HEK293 (cell line): ENCODE measurements at regions not wholly inside any gene's neighbourhood (a gene's known extent, or its start where the extent isn't known, plus 50 kb on each side); places are given as distances from the start of the nearest gene placed in this dataset.

Experiments used
- CTCF ChIA-PET: fragments of 350-600 bp; formaldehyde crosslinking; extraction: SDS; loops from one replicate; lab custom pipeline; 2021; ENCODE audit warnings: antibody characterized with exemption; lab: Yijun Ruan, JAX
- POLR2A ChIA-PET: fragments of 300-600 bp; formaldehyde crosslinking; extraction: SDS; loops from one replicate; lab custom pipeline; 2020; ENCODE audit warnings: antibody characterized with exemption, inconsistent platforms; lab: Yijun Ruan, JAX
- H3K27ac ChIP-seq: fragments of 200-500 bp; sonication (Bioruptor generic); 2 replicates; pipeline ENCODE4 v1.5.1; 2014; ENCODE audit warnings: low read depth, low read length, control low read depth, inconsistent platforms; ENCODE audit errors: extremely low read depth
- H3K36me3 ChIP-seq, 2 experiments: fragments of 200-500 bp in 1 of 2; sonication (Bioruptor generic) in 1 of 2; 1 replicate in 1 of 2; 2 replicates in 1 of 2; pipeline ENCODE4 v1.5.1; 2014 to 2017; ENCODE audit warnings: inconsistent platforms in 2 of 2, low read length in 2 of 2; ENCODE audit not compliant: control insufficient read depth in 2 of 2, insufficient read depth in 1 of 2
- H3K4me1 ChIP-seq: fragments of 200-500 bp; sonication (Bioruptor generic); 2 replicates; pipeline ENCODE4 v1.5.1; 2014; ENCODE audit warnings: mild to moderate bottlenecking, low read length, inconsistent platforms; ENCODE audit not compliant: control insufficient read depth, insufficient read depth
- H3K4me3 ChIP-seq: 2 replicates; pipeline ENCODE4 v1.5.1; 2011; ENCODE audit warnings: low read depth, mild to moderate bottlenecking, control low read depth, low read length, moderate library complexity
- H3K9me3 ChIP-seq: fragments of 200-500 bp; sonication (Bioruptor generic); 2 replicates; pipeline ENCODE4 v1.5.1; 2014; ENCODE audit warnings: low read depth, low read length, inconsistent platforms; ENCODE audit not compliant: control insufficient read depth, insufficient read depth
- BCL11A ChIP-seq: fragments of 450-650 bp; formaldehyde crosslinking; IDR thresholded peaks from 2 replicates; pipeline ENCODE4 v1.5.1; 2016; ENCODE audit warnings: low read depth, missing biosample characterization, missing genetic modification characterization
- EGR2 ChIP-seq: fragments of 450-650 bp; formaldehyde crosslinking; IDR thresholded peaks from 2 replicates; pipeline ENCODE4 v1.5.1; 2016; ENCODE audit warnings: low read depth, missing biosample characterization, missing genetic modification characterization
- GLI4 ChIP-seq: fragments of 450-650 bp; formaldehyde crosslinking; IDR thresholded peaks from 2 replicates; pipeline ENCODE4 v1.5.1; 2016; ENCODE audit warnings: missing biosample characterization, missing genetic modification characterization
- INSM2 ChIP-seq: fragments of 450-650 bp; formaldehyde crosslinking; IDR thresholded peaks from 2 replicates; pipeline ENCODE4 v1.5.1; 2016; ENCODE audit warnings: missing biosample characterization, missing genetic modification characterization
- MEIS1 ChIP-seq: sonication (generic); formaldehyde crosslinking; IDR thresholded peaks from 2 replicates; pipeline ENCODE4 v1.8.1; 2022; ENCODE audit warnings: missing genetic modification reagents, mild to moderate bottlenecking, borderline replicate concordance
- PATZ1 ChIP-seq: fragments of 450-650 bp; formaldehyde crosslinking; IDR thresholded peaks from 2 replicates; pipeline ENCODE4 v1.5.1; 2016; ENCODE audit warnings: missing biosample characterization, missing genetic modification characterization
- PRDM4 ChIP-seq: fragments of 450-650 bp; formaldehyde crosslinking; IDR thresholded peaks from 2 replicates; pipeline ENCODE4 v1.5.1; 2017; ENCODE audit warnings: missing biosample characterization, missing genetic modification characterization
- TRIM28 ChIP-seq: IDR thresholded peaks from 2 replicates; pipeline ENCODE4 v1.6.1; 2011; ENCODE audit warnings: low read length, control low read depth, borderline replicate concordance
- ZBTB20 ChIP-seq: fragments of 450-650 bp; formaldehyde crosslinking; IDR thresholded peaks from 2 replicates; pipeline ENCODE4 v1.5.1; 2016; ENCODE audit warnings: missing biosample characterization, missing genetic modification characterization
- ZIC2 ChIP-seq: fragments of 450-650 bp; formaldehyde crosslinking; IDR thresholded peaks from 2 replicates; pipeline ENCODE4 v1.5.1; 2016; ENCODE audit warnings: missing biosample characterization, missing genetic modification characterization
- ZNF214 ChIP-seq: fragments of 450-650 bp; formaldehyde crosslinking; IDR thresholded peaks from 2 replicates; pipeline ENCODE4 v1.5.1; 2017; ENCODE audit warnings: missing biosample characterization, mild to moderate bottlenecking, missing genetic modification characterization, borderline replicate concordance
- ZNF335 ChIP-seq: fragments of 450-650 bp; formaldehyde crosslinking; conservative IDR thresholded peaks from 2 replicates; pipeline ENCODE4 v1.5.1; 2016; ENCODE audit warnings: missing biosample characterization, missing genetic modification characterization
- ZNF530 ChIP-seq: fragments of 450-650 bp; formaldehyde crosslinking; IDR thresholded peaks from 2 replicates; pipeline ENCODE4 v1.5.1; 2016; ENCODE audit warnings: low read depth, missing biosample characterization, missing genetic modification characterization
- ZNF621 ChIP-seq: fragments of 450-650 bp; formaldehyde crosslinking; IDR thresholded peaks from 2 replicates; pipeline ENCODE4 v1.5.1; 2017; ENCODE audit warnings: missing biosample characterization, missing genetic modification characterization
- ZNF658 ChIP-seq: fragments of 450-650 bp; formaldehyde crosslinking; IDR thresholded peaks from 2 replicates; pipeline ENCODE4; 2016; ENCODE audit warnings: missing biosample characterization, missing genetic modification characterization
- ZNF677 ChIP-seq: fragments of 450-650 bp; IDR thresholded peaks from 2 replicates; pipeline ENCODE4 v1.5.0; 2018; ENCODE audit warnings: missing biosample characterization, mild to moderate bottlenecking, missing genetic modification characterization, moderate library complexity
- ZSCAN18 ChIP-seq: fragments of 450-650 bp; formaldehyde crosslinking; IDR thresholded peaks from 2 replicates; pipeline ENCODE4 v1.5.1; 2016; ENCODE audit warnings: missing biosample characterization, missing genetic modification characterization
- ZSCAN4 ChIP-seq: fragments of 450-650 bp; formaldehyde crosslinking; IDR thresholded peaks from 2 replicates; pipeline ENCODE4 v1.5.1; 2017; ENCODE audit warnings: missing biosample characterization, missing genetic modification characterization
- TF ChIP-seq, protein P1 (sequence below): fragments of 450-650 bp; formaldehyde crosslinking; IDR thresholded peaks from 2 replicates; pipeline ENCODE4 v1.5.1; 2016; ENCODE audit warnings: missing biosample characterization, missing genetic modification characterization
- TF ChIP-seq, protein P2 (sequence below): fragments of 450-650 bp; formaldehyde crosslinking; IDR thresholded peaks from 2 replicates; pipeline ENCODE4 v1.5.1; 2016; ENCODE audit warnings: missing biosample characterization, missing genetic modification characterization, borderline replicate concordance
- TF ChIP-seq, protein P3 (sequence below): fragments of 450-650 bp; IDR thresholded peaks from 2 replicates; pipeline ENCODE4 v1.5.1; 2018; ENCODE audit warnings: missing biosample characterization, mild to moderate bottlenecking, missing genetic modification characterization

DNA sequence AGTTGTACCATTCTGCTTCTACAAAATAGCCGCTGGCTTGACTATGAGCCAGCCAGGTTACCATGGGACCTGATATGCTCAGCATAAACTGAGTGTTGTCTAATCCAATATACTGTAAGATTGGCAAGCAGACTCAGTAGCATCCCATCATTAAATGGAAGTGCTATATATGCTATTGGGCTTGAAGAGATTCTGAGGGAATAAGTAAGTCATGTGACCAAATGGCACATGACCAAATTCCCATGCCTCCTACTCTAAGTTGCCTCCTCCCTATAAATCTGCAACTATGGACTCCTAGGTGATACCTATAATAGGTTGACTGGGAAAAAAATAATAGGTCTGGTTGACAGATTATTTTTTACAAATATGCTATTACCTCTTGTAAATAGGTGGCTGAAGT is 698.6 kb downstream of the BRINP3 start:
- H3K4me3 ChIP-seq = no peak overlapping the region
- H3K27ac ChIP-seq = no peak overlapping the region
- ChIA-PET CTCF (no interaction called here), POLR2A (no interaction called here)
- H3K9me3 ChIP-seq = no peaks in the 10 kb centered on the region
- no peaks in the 10 kb centered on the region for H3K36me3 ChIP-seq
- H3K4me1 ChIP-seq = no peaks in the 10 kb centered on the region
- TF ChIP-seq MEIS1 (CRISPR knock-in tag) (no peak), ZNF214 (tag by site-specific recombination) (no peak), ZNF677 (tag by site-specific recombination) (no peak), ZNF621 (tag by site-specific recombination) (no peak), TRIM28 (no peak), ZSCAN18 (tag by site-specific recombination) (no peak), ZNF335 (tag by site-specific recombination) (no peak), ZNF530 (no peak), ZIC2 (no peak), BCL11A (tag by site-specific recombination) (no peak), INSM2 (tag by site-specific recombination) (no peak)
- TF ChIP-seq, protein P1, sequence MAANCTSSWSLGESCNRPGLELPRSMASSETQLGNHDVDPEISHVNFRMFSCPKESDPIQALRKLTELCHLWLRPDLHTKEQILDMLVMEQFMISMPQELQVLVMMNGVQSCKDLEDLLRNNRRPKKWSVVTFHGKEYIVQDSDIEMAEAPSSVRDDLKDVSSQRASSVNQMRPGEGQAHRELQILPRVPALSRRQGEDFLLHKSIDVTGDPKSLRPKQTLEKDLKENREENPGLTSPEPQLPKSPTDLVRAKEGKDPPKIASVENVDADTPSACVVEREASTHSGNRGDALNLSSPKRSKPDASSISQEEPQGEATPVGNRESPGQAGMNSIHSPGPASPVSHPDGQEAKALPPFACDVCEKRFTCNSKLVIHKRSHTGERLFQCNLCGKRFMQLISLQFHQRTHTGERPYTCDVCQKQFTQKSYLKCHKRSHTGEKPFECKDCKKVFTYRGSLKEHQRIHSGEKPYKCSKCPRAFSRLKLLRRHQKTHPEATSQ = no peak
- TF ChIP-seq, protein P2, sequence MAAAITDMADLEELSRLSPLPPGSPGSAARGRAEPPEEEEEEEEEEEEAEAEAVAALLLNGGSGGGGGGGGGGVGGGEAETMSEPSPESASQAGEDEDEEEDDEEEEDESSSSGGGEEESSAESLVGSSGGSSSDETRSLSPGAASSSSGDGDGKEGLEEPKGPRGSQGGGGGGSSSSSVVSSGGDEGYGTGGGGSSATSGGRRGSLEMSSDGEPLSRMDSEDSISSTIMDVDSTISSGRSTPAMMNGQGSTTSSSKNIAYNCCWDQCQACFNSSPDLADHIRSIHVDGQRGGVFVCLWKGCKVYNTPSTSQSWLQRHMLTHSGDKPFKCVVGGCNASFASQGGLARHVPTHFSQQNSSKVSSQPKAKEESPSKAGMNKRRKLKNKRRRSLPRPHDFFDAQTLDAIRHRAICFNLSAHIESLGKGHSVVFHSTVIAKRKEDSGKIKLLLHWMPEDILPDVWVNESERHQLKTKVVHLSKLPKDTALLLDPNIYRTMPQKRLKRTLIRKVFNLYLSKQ (tag by site-specific recombination) = no peak

GRCh38 chr1:189782295-189782694 is 695.4 kb downstream of the BRINP3 start:
- Histone ChIP-seq H3K4me3 (no peak overlapping the region), H3K27ac (no peak overlapping the region), H3K9me3 (no peaks in the 10 kb centered on the region), H3K36me3 (no peaks in the 10 kb centered on the region), H3K4me1 (no peaks in the 10 kb centered on the region)
- ChIA-PET POLR2A (no interaction called here), CTCF (no interaction called here)
- TF ChIP-seq ZIC2 (no peak), GLI4 (tag by site-specific recombination) (no peak), ZNF658 (tag by site-specific recombination) (no peak), PATZ1 (tag by site-specific recombination) (no peak), EGR2 (tag by site-specific recombination) (no peak), ZSCAN4 (no peak), PRDM4 (tag by site-specific recombination) (no peak), ZBTB20 (tag by site-specific recombination) (no peak)
- TF ChIP-seq, protein P3, sequence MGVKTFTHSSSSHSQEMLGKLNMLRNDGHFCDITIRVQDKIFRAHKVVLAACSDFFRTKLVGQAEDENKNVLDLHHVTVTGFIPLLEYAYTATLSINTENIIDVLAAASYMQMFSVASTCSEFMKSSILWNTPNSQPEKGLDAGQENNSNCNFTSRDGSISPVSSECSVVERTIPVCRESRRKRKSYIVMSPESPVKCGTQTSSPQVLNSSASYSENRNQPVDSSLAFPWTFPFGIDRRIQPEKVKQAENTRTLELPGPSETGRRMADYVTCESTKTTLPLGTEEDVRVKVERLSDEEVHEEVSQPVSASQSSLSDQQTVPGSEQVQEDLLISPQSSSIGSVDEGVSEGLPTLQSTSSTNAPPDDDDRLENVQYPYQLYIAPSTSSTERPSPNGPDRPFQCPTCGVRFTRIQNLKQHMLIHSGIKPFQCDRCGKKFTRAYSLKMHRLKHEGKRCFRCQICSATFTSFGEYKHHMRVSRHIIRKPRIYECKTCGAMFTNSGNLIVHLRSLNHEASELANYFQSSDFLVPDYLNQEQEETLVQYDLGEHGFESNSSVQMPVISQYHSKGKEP = no peak
